ENCODE measurements at regions not wholly inside any gene's neighbourhood (a gene's known extent, or its start where the extent isn't known, plus 50 kb on each side); places are given as distances from the start of the nearest gene placed in this dataset.

GRCh38 chr13:70310396-70311119, 202.3 kb upstream of the KLHL1 start:
- H3K36me3 ChIP-seq (ENCODE audit: low read depth), result no peaks in the 10 kb centered on the region
- ATAC-seq (ENCODE audit: low read depth) (peak; percentile 70), DNase-seq (ENCODE audit: low spot score) (no peak)

GRCh38 chr13:70297189-70297616, 189.0 kb upstream of the KLHL1 start:
- Histone ChIP-seq H3K9me3 (ENCODE audit: severe bottlenecking) (no peaks in the 10 kb centered on the region), H3K27me3 (ENCODE audit: insufficient read depth, poor library complexity, severe bottlenecking) (no peaks in the 10 kb centered on the region), H3K4me3 (ENCODE audit: severe bottlenecking) (no peak overlapping the region), H3K4me1 (ENCODE audit: insufficient read depth, poor library complexity, severe bottlenecking) (no peaks in the 10 kb centered on the region), H3K27ac (ENCODE audit: poor library complexity, severe bottlenecking) (no peak overlapping the region), H3K36me3 (ENCODE audit: low read depth) (no peaks in the 10 kb centered on the region)
- TF ChIP-seq CTCF (IDR thresholded peaks at IDR 0.05; ENCODE audit: poor library complexity, severe bottlenecking), result no peak
- DNase-seq (ENCODE audit: low spot score) (no peak), ATAC-seq (ENCODE audit: low read depth) (no peak)

More at GRCh38 chr13:70310396-70311119, 202.3 kb upstream of the KLHL1 start:
- Histone ChIP-seq H3K4me1 (ENCODE audit: insufficient read depth, poor library complexity, severe bottlenecking) (no peaks in the 10 kb centered on the region), H3K27ac (ENCODE audit: poor library complexity, severe bottlenecking) (no peak overlapping the region), H3K9me3 (ENCODE audit: severe bottlenecking) (no peaks in the 10 kb centered on the region), H3K27me3 (ENCODE audit: insufficient read depth, poor library complexity, severe bottlenecking) (no peaks in the 10 kb centered on the region), H3K4me3 (ENCODE audit: severe bottlenecking) (no peak overlapping the region)
- peak; percentile 49 for TF ChIP-seq CTCF (IDR thresholded peaks at IDR 0.05; ENCODE audit: poor library complexity, severe bottlenecking)

DNA sequence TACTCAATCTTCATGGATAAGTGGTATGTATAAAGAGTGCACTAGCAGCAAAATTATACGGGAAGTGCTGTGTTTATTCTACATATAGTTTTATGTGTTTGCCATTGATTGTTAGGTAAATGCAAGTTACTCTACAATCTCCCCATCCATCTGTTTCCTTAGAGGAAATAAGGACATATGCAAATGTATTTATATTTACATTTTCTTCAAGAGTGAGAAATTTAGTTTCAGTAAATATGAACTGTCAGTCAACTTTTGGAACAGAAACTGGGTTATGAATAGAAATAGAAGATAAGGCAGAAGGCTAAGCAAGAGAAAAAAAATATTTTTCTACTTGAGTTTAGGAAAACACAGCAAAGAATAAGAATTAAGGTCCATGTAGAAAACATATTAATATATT, 176.1 kb upstream of the KLHL1 start:
- Histone ChIP-seq H3K27ac (ENCODE audit: poor library complexity, severe bottlenecking) (no peak overlapping the region), H3K9me3 (ENCODE audit: severe bottlenecking) (no peaks in the 10 kb centered on the region), H3K4me1 (ENCODE audit: insufficient read depth, poor library complexity, severe bottlenecking) (no peaks in the 10 kb centered on the region), H3K27me3 (ENCODE audit: insufficient read depth, poor library complexity, severe bottlenecking) (no peaks in the 10 kb centered on the region), H3K4me3 (ENCODE audit: severe bottlenecking) (no peak overlapping the region), H3K36me3 (ENCODE audit: low read depth) (no peaks in the 10 kb centered on the region)
- DNase-seq (ENCODE audit: low spot score) (no peak), ATAC-seq (ENCODE audit: low read depth) (no peak)
- no peak for TF ChIP-seq CTCF (IDR thresholded peaks at IDR 0.05; ENCODE audit: poor library complexity, severe bottlenecking)

- DNase-seq (ENCODE audit: low spot score), result no peak
- Histone ChIP-seq H3K4me1 (ENCODE audit: insufficient read depth, poor library complexity, severe bottlenecking) (no peaks in the 10 kb centered on the region), H3K4me3 (ENCODE audit: severe bottlenecking) (no peak overlapping the region), H3K27ac (ENCODE audit: poor library complexity, severe bottlenecking) (no peak overlapping the region), H3K36me3 (ENCODE audit: low read depth) (no peaks in the 10 kb centered on the region), H3K9me3 (ENCODE audit: severe bottlenecking) (no peaks in the 10 kb centered on the region), H3K27me3 (ENCODE audit: insufficient read depth, poor library complexity, severe bottlenecking) (no peaks in the 10 kb centered on the region)
- no peak for ATAC-seq (ENCODE audit: low read depth)
- TF ChIP-seq CTCF (IDR thresholded peaks at IDR 0.05; ENCODE audit: poor library complexity, severe bottlenecking), result no peak
Measured at GRCh38 chr13:70275841-70276240, 167.6 kb upstream of the KLHL1 start.

DNA sequence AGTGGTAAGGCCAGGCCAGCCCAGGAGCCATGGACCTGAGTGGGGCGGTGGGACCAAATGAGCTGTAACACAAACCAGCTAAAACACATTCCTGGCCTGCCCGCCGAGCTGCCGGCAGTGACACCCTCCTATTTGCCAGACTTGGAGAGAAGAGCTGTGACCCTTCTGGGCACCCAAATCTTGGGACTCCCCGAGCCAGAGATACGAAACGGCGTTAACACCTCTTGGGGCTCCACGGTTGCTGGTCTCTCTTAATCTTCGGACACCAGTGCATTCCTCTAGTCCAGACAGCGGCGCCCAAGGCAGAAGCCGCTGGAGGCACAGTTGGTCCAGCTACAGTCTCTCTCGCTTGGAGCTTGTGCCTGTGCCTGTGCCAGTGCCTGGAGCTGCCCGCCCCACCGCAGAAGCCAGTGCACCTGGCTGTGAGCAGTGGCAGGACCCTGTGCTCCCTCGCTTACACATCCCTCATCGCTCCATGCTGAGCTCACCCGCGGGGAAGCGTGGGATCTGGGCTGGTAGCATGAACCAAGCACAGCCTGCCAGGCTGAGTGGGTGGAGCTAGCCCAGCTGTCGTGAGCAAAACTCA, 147.2 kb upstream of the KLHL1 start:
- TF ChIP-seq CTCF (IDR thresholded peaks at IDR 0.05; ENCODE audit: poor library complexity, severe bottlenecking), result no peak
- Histone ChIP-seq H3K4me1 (ENCODE audit: insufficient read depth, poor library complexity, severe bottlenecking) (peaks cover 10% of the 10 kb centered on the region), H3K27me3 (ENCODE audit: insufficient read depth, poor library complexity, severe bottlenecking) (no peaks in the 10 kb centered on the region), H3K4me3 (ENCODE audit: severe bottlenecking) (no peak overlapping the region), H3K27ac (ENCODE audit: poor library complexity, severe bottlenecking) (no peak overlapping the region), H3K9me3 (ENCODE audit: severe bottlenecking) (no peaks in the 10 kb centered on the region), H3K36me3 (ENCODE audit: low read depth) (no peaks in the 10 kb centered on the region)
- DNase-seq (ENCODE audit: low spot score) (no peak), ATAC-seq (ENCODE audit: low read depth) (no peak)
